HG03520 (cell line): ENCODE measurements at regions not wholly inside any gene's neighbourhood (a gene's known extent, or its start where the extent isn't known, plus 50 kb on each side); places are given as distances from the start of the nearest gene placed in this dataset.
A peak's percentile ranks its signal among the peaks of the same experiment; 100 is the strongest.

Experiments used
- ATAC-seq: cut with Tn5 transposase; IDR thresholded peaks from one replicate; pipeline ENCODE4 v1.9.1; 2021; ENCODE audit warnings: mild to moderate bottlenecking, moderate library complexity; ENCODE audit not compliant: unreplicated experiment

- no peak for ATAC-seq
These were observed 50.7 kb upstream of the FOXB1 start for GRCh38 chr15:59953392-59953883.

GRCh38 chr15:59952960-59953359, 51.2 kb upstream of the FOXB1 start:
- ATAC-seq = no peak

- no peak for ATAC-seq
These were observed 53.3 kb upstream of the FOXB1 start for GRCh38 chr15:59950603-59951388.

GRCh38 chr15:59948924-59949613, 55.0 kb upstream of the FOXB1 start:
- ATAC-seq = no peak

- no peak for ATAC-seq
These were observed 58.0 kb upstream of the FOXB1 start for GRCh38 chr15:59946084-59946483.

GRCh38 chr15:59945036-59945435, 59.1 kb upstream of the FOXB1 start:
- ATAC-seq = no peak

- ATAC-seq = no peak
These were observed 62.5 kb upstream of the FOXB1 start for GRCh38 chr15:59941612-59942011.

- no peak for ATAC-seq
These were observed 63.2 kb upstream of the FOXB1 start for GRCh38 chr15:59940928-59941327.

GRCh38 chr15:59940456-59940855, 63.7 kb upstream of the FOXB1 start:
- ATAC-seq = no peak

- no peak for ATAC-seq
These were observed 67.4 kb upstream of the FOXB1 start for GRCh38 chr15:59936741-59937140.

GRCh38 chr15:59933607-59934006, 70.5 kb upstream of the FOXB1 start:
- ATAC-seq = no peak

- ATAC-seq = no peak
These were observed 72.4 kb upstream of the FOXB1 start for GRCh38 chr15:59931646-59932261.

GRCh38 chr15:59924812-59925522, 79.1 kb upstream of the FOXB1 start:
- no peak for ATAC-seq

GRCh38 chr15:59924096-59924495, 80.0 kb upstream of the FOXB1 start:
- ATAC-seq = no peak

GRCh38 chr15:59923508-59923907, 80.6 kb upstream of the FOXB1 start:
- no peak for ATAC-seq

- peak; percentile 92 for ATAC-seq
These were observed 84.8 kb upstream of the FOXB1 start for GRCh38 chr15:59918994-59919951.

GRCh38 chr15:59917504-59918157, 86.5 kb upstream of the FOXB1 start:
- ATAC-seq = peak; percentile 56

GRCh38 chr15:59906046-59906445, 98.1 kb upstream of the FOXB1 start:
- ATAC-seq = no peak

- no peak for ATAC-seq
These were observed 98.9 kb upstream of the FOXB1 start for GRCh38 chr15:59905176-59905575.
